GM18868 (cell line): ENCODE measurements at regions not wholly inside any gene's neighbourhood (a gene's known extent, or its start where the extent isn't known, plus 50 kb on each side); places are given as distances from the start of the nearest gene placed in this dataset.
"Not testable (repeated sequence)": the region's sequence is repeated elsewhere in the genome, so short reads cannot be mapped to it uniquely, and the experiment has no call there.

Source experiments
- ATAC-seq: cut with Tn5 transposase; IDR thresholded peaks from one replicate; pipeline ENCODE4 v1.9.1; 2021; ENCODE audit warnings: mild to moderate bottlenecking, moderate library complexity; ENCODE audit not compliant: unreplicated experiment

DNA sequence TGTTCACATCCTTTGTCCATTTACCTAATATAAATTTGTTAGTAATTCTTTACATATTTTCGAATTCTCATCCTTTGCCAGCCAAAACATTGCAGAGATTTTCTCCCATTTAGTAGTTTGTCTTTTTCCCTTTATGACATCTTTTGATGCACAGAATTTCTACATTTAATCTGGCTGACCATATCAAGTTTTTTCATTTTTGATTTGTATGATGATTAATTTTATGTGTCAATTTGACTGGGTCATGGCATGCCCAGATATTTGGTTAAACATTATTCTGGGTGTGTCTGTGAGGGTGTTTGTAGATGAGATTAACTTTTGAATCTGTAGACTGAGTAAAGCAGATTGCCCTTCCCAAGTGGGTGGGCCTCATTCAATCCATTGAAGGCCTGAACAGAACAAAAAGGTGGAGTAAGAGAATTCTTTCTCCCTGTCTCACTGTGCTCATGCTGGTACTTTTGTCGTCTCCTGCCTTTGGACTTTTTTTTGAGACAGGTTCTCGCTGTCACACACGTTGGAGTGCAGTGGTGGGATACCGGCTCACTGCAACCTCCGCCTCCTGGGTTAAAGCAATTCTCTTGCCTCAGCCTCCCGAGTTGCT lies 72.1 kb upstream of the EPB41L1 start:
- ATAC-seq, result no peak

DNA sequence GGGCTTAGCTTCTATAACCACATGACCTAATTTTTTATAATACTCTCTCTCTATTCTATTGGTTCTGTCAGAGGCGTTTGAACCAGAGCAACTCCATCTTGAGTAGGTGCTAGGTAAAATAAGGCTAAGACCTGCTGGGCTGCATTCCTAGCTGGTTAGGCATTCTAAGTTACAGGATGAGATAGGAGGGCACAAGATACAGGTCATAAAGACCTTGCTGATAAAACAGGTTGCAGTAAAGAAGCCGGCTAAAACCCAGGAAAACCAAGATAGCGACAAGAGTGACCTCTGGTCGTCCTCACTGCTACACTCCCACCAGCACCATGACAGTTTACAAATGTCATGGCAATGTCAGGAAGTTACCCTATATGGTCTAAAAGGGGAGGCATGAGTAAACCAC lies 71.3 kb upstream of the EPB41L1 start:
- not testable (repeated sequence) for ATAC-seq

DNA sequence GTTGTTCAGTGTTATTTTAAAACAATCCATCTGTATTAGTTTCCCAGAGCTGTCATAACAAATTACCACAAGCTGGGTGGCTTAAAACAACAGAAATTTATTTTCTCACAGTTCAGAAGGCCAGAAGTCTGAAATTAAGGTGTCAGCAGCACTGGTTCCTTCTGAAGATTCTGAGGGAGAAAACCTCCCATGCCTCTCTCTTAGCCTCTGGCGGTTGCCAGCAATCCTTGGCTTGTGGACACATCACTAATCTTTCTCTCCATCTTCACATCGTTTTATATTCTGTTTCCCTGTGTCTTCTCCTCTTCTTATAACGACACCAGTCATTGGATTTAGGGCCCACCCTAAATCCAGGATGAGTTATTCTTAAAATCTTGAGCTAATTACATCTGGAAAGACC lies 70.2 kb upstream of the EPB41L1 start:
- no peak for ATAC-seq

- ATAC-seq, result no peak
Measured at GRCh38 chr20:36084897-36085613, 69.5 kb upstream of the EPB41L1 start.

DNA sequence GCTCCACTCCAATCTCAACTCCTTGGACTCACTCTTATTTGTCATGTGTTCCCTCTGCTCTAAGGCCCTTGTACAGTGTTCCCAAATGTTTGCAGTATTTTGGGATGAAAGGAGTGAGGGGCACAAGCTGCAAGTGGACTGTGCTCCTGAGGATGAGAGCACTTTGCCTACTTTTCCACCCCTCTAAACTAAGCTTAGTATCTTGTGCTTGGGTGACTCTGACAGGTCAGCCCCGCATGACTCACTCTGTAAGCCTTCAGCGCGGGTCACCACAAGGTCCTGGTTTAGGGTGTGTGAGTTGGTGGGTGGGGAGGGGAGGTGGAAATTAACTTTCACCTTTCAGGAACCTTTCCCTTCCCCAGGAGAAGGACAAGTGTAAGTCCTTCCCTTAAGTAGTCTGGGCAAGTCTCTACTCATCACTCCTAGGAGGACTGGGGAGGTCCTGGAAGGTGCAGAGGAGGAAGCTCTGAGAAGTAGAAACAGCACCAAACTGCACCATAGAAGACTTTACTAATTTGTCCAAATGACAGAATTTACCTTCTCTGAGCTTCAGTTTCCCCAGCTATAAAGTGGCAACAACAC lies 68.8 kb upstream of the EPB41L1 start:
- no peak for ATAC-seq

DNA sequence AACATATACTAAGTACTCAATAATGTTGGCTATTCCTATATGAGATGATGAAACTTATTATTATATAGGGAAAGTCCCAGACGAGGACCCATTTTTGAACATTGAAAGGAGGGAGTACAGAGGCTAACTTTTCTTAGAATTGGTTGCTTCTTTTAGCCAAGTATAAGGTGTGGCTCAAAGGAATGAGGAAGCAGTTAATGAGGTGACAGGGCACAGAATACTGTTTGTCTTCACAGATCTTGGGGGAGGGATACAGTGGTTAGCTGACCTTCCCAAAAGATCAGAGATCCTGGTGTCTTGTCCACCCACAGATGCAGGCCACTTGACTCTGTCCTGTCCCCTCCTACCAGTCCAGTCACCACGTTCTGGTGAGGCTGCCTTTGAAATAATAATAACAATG lies 67.8 kb upstream of the EPB41L1 start:
- ATAC-seq, result no peak

- no peak for ATAC-seq
Measured at GRCh38 chr20:36090223-36090622, 64.3 kb upstream of the EPB41L1 start.

GRCh38 chr20:36091561-36092397 lies 62.8 kb upstream of the EPB41L1 start:
- ATAC-seq, result no peak

DNA sequence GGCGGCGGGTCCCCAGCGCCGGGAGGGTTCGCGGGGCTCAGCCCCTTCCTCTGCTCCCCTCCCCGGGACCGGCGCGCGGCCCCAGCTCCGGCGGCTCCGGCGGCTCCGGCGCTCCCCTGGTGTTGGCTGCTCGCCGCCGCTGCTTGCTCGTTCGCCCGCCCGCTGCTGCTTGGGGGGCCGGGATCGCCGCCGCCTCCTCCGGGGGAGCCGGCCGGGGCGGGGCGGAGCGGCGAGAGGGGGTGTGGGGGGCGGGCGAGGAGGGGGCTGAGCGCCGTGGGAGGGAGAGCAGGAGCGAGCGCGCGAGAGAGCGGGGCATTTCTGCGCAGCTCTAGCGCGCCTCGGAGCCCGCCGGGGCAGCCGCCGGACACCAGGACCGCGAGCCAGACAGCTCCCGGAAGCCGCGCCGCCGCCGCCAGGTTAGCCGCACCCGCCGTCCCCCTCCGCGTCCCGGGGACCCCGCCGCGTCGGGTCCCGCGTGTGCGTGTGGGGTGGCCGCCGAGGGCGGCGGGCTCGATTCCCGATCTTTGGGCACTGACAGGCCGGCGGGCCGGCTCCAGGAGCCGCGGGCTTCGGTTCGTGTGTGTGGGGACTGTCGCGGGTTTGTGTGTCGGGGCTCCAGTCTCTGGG lies 62.0 kb upstream of the EPB41L1 start:
- no peak for ATAC-seq

GRCh38 chr20:36093025-36093803 lies 61.3 kb upstream of the EPB41L1 start:
- no peak for ATAC-seq

- no peak for ATAC-seq
Measured at GRCh38 chr20:36093804-36094145, 60.8 kb upstream of the EPB41L1 start.

DNA sequence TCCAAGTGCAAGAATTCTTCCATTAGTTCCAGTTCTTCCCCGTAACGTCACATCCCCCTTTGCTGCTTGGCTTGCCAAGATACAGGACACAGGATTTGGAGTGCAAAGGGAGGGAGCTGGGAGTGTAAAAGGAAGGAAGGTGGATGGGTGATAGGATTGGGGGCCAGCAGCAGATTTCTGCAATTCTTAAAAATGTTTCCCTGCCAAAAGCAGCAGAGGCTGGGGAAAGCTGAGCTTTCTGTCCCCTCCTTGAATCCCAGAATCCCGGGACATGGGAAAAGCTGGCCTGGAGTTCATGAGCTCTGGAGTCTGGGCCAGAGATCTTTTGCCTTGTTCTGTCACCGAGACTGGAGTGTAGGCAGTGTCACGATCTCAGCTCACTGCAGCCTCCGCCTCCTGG lies 60.0 kb upstream of the EPB41L1 start:
- no peak for ATAC-seq

DNA sequence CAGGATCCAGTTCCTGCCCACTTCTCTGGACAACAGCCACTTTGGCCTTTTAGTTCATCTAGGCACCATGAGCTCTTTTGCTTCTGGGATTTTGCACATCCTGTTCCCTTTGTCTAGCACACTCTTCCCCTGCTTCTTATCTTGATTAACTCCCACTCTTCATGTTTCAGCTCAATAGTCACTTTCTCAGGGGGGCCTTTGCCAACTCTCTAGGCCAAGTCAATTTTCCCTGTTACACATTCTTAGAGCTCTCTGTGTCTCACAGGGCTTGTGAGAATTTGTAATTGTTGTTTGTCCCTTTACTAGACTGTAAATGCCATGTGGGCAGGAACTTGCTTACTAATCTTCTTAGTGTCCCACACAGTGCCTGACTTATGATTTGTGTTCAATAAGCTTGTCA lies 58.1 kb upstream of the EPB41L1 start:
- no peak for ATAC-seq

GRCh38 chr20:36097337-36098151 lies 57.0 kb upstream of the EPB41L1 start:
- ATAC-seq, result peak; percentile 8

GRCh38 chr20:36098364-36098763 lies 56.2 kb upstream of the EPB41L1 start:
- ATAC-seq, result peak; percentile 68

DNA sequence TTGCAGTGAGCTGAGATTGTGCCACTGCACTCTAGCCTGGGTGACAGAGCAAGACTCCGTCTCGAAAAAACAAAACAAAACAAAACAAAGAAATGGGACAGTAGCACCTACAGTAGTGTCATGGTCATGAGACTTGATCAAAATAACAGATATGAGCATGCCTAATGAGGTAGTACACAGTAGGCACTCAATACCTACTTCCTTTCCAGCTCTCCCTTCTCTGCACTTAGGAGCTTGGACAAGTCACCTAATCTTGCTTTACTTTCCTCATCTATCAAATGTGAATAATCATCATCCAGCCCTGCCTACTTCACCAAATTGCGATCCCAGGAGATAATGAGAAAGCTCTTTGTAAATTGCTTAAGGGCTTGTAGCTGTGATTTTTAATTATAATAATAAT lies 55.4 kb upstream of the EPB41L1 start:
- ATAC-seq, result no peak

DNA sequence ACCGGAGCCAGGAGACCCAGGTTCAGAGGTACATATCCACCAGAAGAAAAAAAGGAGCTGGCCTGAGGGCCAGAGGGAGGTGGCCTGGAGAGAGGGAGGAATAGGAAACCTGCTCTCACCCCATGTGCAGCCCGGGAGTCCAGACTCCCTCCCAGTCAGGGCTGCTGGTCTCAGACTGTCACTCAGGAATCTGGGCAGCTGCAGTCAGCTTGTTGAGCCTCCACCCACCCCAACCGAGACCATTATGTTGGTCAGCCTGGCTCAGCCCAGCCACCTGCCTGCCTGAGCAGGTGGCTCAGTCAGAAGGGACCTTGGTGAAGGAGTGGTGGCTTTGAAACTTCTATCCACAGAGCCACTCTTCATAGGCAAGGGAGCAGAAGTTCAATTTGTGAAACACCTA lies 53.3 kb upstream of the EPB41L1 start:
- ATAC-seq, result no peak

DNA sequence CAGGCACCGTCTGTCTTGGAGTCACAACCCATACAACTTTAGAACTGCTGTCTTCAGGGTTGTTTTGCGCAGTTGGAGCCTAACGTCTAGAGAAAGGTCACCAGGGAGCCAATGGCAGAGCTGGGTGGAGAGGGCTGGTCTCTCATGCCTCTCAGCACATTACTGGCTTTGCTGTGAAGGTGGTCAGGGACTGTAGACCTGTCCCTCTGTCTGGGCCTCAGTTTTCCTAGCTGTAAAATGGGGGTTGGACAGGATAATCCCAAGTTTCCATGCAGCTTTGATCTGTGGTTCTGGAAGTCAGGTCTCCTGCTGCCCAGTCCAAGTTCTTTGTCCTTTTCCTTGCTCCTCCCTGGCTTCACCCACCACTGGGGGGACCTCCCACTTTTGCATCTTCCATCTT lies 52.2 kb upstream of the EPB41L1 start:
- ATAC-seq, result no peak

DNA sequence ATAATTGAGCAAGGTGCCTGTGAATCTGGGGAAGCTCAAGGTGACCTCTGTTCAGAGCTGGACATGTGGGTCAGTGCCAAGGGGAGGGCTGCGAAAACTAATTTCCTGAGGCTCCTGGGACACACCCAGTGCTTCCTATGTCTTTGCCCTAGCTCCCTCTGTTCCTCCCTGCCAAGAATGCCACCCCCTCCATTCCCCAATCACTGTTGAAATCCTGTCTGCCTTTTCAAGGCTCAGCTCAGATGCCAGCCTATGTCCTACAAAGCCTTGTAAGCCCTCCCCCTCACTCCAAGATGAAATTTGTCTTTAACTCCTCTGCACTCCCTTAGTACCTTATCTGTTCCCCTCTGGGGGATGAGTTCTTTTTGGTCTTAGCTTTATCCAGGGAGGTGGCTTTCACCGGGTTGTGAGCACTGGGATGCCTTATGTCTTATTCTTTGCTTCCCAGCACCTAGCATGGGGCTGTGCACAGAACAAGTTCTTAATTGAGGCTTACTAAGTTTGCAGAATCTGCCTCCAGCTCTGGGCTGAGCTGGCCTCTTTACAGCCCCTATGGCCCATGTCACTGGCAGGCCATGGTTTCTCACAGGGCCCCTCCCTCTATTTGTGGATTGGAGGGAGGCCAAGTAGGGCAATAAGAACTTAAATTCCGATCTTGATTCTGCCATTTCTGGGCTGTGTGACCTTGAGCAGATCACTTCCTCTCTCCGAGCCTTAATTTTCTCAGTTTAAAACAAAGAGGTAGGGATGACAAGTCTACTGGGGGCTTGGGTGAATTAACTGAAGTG lies 51.5 kb upstream of the EPB41L1 start:
- ATAC-seq, result no peak
